ENCODE measurements at regions not wholly inside any gene's neighbourhood (a gene's known extent, or its start where the extent isn't known, plus 50 kb on each side); places are given as distances from the start of the nearest gene placed in this dataset.

DNA sequence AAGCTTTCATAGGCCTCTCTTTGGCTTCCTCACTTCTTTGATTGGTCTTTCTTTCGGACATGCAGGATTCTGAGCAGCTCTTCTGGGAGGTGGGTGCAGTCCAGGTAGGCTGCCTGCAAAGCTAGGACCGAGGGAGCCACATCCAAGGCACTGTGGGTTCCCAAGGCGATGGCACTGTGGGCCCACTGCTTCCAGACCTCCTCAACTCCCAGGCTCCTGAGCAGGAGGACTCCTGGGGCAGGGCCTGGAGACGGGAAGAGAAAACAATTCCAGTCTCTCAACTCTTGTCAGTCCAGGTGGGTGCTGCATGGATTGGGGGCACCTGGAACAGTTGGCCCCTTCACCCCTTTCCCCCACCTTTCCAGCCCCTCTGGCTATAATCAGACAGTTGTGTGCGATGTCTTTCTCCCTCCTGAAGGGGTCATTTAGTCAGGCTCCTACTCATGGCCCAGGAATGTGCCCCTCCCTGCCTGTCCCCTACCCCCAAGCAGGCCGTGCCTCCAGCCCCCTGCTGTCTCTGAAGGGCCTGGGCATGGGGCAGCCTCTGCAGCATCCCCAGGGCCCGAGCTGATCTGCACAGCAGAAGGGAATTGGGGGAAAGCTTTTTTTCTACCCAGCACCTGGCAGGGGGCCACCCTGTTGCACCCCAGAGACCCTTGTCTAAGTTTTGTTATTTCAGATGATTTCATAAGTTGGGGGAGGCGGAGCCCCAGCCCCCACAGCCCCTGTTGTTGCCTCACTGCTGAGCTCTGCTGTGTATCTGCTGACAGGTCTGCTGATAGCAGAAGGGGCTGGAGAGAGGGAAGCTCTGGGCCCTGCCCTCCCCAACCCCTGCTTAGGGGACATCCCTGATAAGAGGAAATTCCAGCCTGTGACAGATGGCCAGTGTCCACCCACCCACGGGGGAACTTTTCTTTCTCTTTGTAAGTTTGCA, 330.3 kb downstream of the SEC14L1 start (continued):
- TF ChIP-seq, protein P1, sequence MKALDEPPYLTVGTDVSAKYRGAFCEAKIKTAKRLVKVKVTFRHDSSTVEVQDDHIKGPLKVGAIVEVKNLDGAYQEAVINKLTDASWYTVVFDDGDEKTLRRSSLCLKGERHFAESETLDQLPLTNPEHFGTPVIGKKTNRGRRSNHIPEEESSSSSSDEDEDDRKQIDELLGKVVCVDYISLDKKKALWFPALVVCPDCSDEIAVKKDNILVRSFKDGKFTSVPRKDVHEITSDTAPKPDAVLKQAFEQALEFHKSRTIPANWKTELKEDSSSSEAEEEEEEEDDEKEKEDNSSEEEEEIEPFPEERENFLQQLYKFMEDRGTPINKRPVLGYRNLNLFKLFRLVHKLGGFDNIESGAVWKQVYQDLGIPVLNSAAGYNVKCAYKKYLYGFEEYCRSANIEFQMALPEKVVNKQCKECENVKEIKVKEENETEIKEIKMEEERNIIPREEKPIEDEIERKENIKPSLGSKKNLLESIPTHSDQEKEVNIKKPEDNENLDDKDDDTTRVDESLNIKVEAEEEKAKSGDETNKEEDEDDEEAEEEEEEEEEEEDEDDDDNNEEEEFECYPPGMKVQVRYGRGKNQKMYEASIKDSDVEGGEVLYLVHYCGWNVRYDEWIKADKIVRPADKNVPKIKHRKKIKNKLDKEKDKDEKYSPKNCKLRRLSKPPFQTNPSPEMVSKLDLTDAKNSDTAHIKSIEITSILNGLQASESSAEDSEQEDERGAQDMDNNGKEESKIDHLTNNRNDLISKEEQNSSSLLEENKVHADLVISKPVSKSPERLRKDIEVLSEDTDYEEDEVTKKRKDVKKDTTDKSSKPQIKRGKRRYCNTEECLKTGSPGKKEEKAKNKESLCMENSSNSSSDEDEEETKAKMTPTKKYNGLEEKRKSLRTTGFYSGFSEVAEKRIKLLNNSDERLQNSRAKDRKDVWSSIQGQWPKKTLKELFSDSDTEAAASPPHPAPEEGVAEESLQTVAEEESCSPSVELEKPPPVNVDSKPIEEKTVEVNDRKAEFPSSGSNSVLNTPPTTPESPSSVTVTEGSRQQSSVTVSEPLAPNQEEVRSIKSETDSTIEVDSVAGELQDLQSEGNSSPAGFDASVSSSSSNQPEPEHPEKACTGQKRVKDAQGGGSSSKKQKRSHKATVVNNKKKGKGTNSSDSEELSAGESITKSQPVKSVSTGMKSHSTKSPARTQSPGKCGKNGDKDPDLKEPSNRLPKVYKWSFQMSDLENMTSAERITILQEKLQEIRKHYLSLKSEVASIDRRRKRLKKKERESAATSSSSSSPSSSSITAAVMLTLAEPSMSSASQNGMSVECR (CRISPR knock-in tag; IDR thresholded peaks at IDR 0.05), result peak; percentile 28; the same call in 1 of the 2 replicates
- no peak for TF ChIP-seq SREBF2 (CRISPR knock-in tag; IDR thresholded peaks at IDR 0.05)
- TF ChIP-seq ATF7 (IDR thresholded peaks at IDR 0.05), result peak; percentile 76
- no peak for TF ChIP-seq ETV1 (tag; conservative IDR thresholded peaks at IDR 0.05; ENCODE audit: low read depth)
- 0 out of 2 replicates have a peak, but pooled peaks have one; percentile 29 for TF ChIP-seq ZEB2 (IDR thresholded peaks at IDR 0.05)
- peak; percentile 81 for TF ChIP-seq DPF2 (IDR thresholded peaks at IDR 0.05)
- TF ChIP-seq LEF1 (IDR thresholded peaks at IDR 0.05), result 0 out of 2 replicates have a peak, but pooled peaks have one; percentile 41
- TF ChIP-seq ZNF134 (CRISPR knock-in tag; conservative IDR thresholded peaks at IDR 0.05), result peak; percentile 75
- TF ChIP-seq, protein P2, sequence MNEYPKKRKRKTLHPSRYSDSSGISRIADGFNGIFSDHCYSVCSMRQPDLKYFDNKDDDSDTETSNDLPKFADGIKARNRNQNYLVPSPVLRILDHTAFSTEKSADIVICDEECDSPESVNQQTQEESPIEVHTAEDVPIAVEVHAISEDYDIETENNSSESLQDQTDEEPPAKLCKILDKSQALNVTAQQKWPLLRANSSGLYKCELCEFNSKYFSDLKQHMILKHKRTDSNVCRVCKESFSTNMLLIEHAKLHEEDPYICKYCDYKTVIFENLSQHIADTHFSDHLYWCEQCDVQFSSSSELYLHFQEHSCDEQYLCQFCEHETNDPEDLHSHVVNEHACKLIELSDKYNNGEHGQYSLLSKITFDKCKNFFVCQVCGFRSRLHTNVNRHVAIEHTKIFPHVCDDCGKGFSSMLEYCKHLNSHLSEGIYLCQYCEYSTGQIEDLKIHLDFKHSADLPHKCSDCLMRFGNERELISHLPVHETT (CRISPR knock-in tag; conservative IDR thresholded peaks at IDR 0.05 in 1 of 2, IDR thresholded peaks at IDR 0.05 in 1 of 2), result no peak
- TF ChIP-seq, protein P3, sequence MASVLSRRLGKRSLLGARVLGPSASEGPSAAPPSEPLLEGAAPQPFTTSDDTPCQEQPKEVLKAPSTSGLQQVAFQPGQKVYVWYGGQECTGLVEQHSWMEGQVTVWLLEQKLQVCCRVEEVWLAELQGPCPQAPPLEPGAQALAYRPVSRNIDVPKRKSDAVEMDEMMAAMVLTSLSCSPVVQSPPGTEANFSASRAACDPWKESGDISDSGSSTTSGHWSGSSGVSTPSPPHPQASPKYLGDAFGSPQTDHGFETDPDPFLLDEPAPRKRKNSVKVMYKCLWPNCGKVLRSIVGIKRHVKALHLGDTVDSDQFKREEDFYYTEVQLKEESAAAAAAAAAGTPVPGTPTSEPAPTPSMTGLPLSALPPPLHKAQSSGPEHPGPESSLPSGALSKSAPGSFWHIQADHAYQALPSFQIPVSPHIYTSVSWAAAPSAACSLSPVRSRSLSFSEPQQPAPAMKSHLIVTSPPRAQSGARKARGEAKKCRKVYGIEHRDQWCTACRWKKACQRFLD (CRISPR knock-in tag; IDR thresholded peaks at IDR 0.05), result no peak
- peak; percentile 74; the same call in 1 of the 2 replicates for TF ChIP-seq ZNF175 (CRISPR knock-in tag; IDR thresholded peaks at IDR 0.05; ENCODE audit: low read depth)
- TF ChIP-seq MBD2 (IDR thresholded peaks at IDR 0.05; ENCODE audit: borderline replicate concordance, low read depth), result 0 out of 2 replicates have a peak, but pooled peaks have one; percentile 37
- no peak for TF ChIP-seq MIER1 (IDR thresholded peaks at IDR 0.05; ENCODE audit: low read depth)
- TF ChIP-seq ZFP30 (CRISPR knock-in tag; IDR thresholded peaks at IDR 0.05; ENCODE audit: borderline replicate concordance), result no peak
- no peak for TF ChIP-seq PPARD (CRISPR knock-in tag; IDR thresholded peaks at IDR 0.05)
- peak; percentile 60; the same call in 1 of the 2 replicates for TF ChIP-seq SMARCE1 (IDR thresholded peaks at IDR 0.05)
- TF ChIP-seq RCOR1 (IDR thresholded peaks at IDR 0.05; ENCODE audit: borderline replicate concordance in 1 of 2, low read depth in 2 of 2, low read length in 2 of 2), result peak in 1 of 2 experiments; percentile 76; a peak in 1 of 4 replicates
- no peak for TF ChIP-seq GTF2F1 (IDR thresholded peaks at IDR 0.05; ENCODE audit: low read depth, low read length)
- TF ChIP-seq CREM (IDR thresholded peaks at IDR 0.05; ENCODE audit: low read depth), result peak; percentile 44; the same call in 1 of the 2 replicates
- peak; percentile 72 for TF ChIP-seq CBFA2T2 (conservative IDR thresholded peaks at IDR 0.05)
- TF ChIP-seq BMI1 (IDR thresholded peaks at IDR 0.05; ENCODE audit: low read length), result no peak
- TF ChIP-seq BACH1 (tag; IDR thresholded peaks at IDR 0.05), result no peak
